SK-N-SH (cell line): ENCODE measurements at regions not wholly inside any gene's neighbourhood (a gene's known extent, or its start where the extent isn't known, plus 50 kb on each side); places are given as distances from the start of the nearest gene placed in this dataset.

Experiments
- CTCF ChIA-PET: fragments of 300-600, 350-600 bp; formaldehyde crosslinking; extraction: SDS; loops from one replicate; lab custom pipeline; 2021; lab: Yijun Ruan, JAX
- POLR2A ChIA-PET: fragments of 350-600 bp; sonication (Branson Sonifier 250); formaldehyde crosslinking; extraction: SDS; loops from one replicate; lab custom pipeline; 2020; ENCODE audit warnings: antibody characterized with exemption, inconsistent platforms; lab: Yijun Ruan, JAX
- DNase-seq: peaks from one replicate; pipeline ENCODE4 v3.0.0; 2012
- H2AFZ ChIP-seq: fragments of 200-600 bp; sonication (generic); 2 replicates; pipeline ENCODE4 v1.8.1; 2016; ENCODE audit warnings: antibody characterized with exemption, mild to moderate bottlenecking, low read depth
- H3F3A ChIP-seq: fragments of 200-600 bp; sonication (generic); replicated peaks from 2 replicates; pipeline ENCODE3; 2016; ENCODE audit warnings: antibody characterized with exemption, mild to moderate bottlenecking; ENCODE audit not compliant: insufficient read depth
- H3K27ac ChIP-seq, 2 experiments: fragments of 200-500 bp in 1 of 2; fragments of 200-600 bp in 1 of 2; sonication (Bioruptor generic) in 1 of 2; sonication (generic), shearing (Covaris generic) in 1 of 2; 2 replicates each; pipeline versions ENCODE4 v1.5.1 to v1.6.1; 2014 to 2016; ENCODE audit warnings: low read depth in 2 of 2, inconsistent platforms in 1 of 2, low read length in 1 of 2, mild to moderate bottlenecking in 1 of 2, mixed read lengths in 1 of 2
- H3K27me3 ChIP-seq: fragments of 200-600 bp; sonication (generic), shearing (Covaris generic); 2 replicates; pipeline ENCODE4 v1.6.1; 2016; ENCODE audit warnings: mixed run types; ENCODE audit not compliant: insufficient read depth
- H3K36me3 ChIP-seq, 2 experiments: fragments of 200-500 bp in 1 of 2; fragments of 200-600 bp in 1 of 2; sonication (Bioruptor generic) in 1 of 2; sonication (generic) in 1 of 2; replicated peaks in 1 of 2; 2 replicates each; pipeline versions ENCODE3 to v1.5.1; 2014 to 2016; ENCODE audit warnings: low read length in 1 of 2, mild to moderate bottlenecking in 1 of 2; ENCODE audit not compliant: insufficient read depth in 2 of 2, control insufficient read depth in 1 of 2
- H3K4me1 ChIP-seq, 2 experiments: fragments of 200-500 bp in 1 of 2; fragments of 200-600 bp in 1 of 2; sonication (Bioruptor generic) in 1 of 2; sonication (generic), shearing (Covaris generic) in 1 of 2; 2 replicates each; pipeline versions ENCODE4 v1.5.1 to v1.6.1; 2014 to 2016; ENCODE audit warnings: low read depth in 1 of 2, low read length in 1 of 2, mixed run types in 1 of 2; ENCODE audit not compliant: insufficient read depth in 2 of 2, control insufficient read depth in 1 of 2
- H3K4me2 ChIP-seq: fragments of 200-600 bp; sonication (generic), shearing (Covaris generic); 2 replicates; pipeline ENCODE4 v1.6.1; 2017; ENCODE audit warnings: mixed run types
- H3K4me3 ChIP-seq, 2 experiments: fragments of 200-500 bp in 1 of 2; fragments of 200-600 bp in 1 of 2; sonication (Bioruptor generic) in 1 of 2; sonication (generic), shearing (Covaris generic) in 1 of 2; 2 replicates each; pipeline versions ENCODE4 v1.5.1 to v1.8.1; 2014 to 2016; ENCODE audit warnings: low read depth in 2 of 2, inconsistent platforms in 1 of 2, low read length in 1 of 2, mild to moderate bottlenecking in 1 of 2, mixed read lengths in 1 of 2, moderate library complexity in 1 of 2
- H3K79me2 ChIP-seq: fragments of 200-600 bp; sonication (generic); 2 replicates; pipeline ENCODE4 v1.8.1; 2017; ENCODE audit warnings: mild to moderate bottlenecking; ENCODE audit not compliant: insufficient read depth
- H3K9ac ChIP-seq: fragments of 200-600 bp; sonication (generic); 2 replicates; pipeline ENCODE4 v1.6.1; 2017; ENCODE audit warnings: mixed run types
- H3K9me2 ChIP-seq: fragments of 200-600 bp; sonication (generic); 2 replicates; pipeline ENCODE4 v1.6.1; 2017; ENCODE audit warnings: mixed run types
- H3K9me3 ChIP-seq: fragments of 200-600 bp; sonication (generic); 2 replicates; pipeline ENCODE4 v1.6.1; 2017; ENCODE audit warnings: mixed run types, mild to moderate bottlenecking, moderate library complexity
- H4K20me1 ChIP-seq: fragments of 200-600 bp; sonication (generic); 2 replicates; pipeline ENCODE4 v1.6.1; 2017; ENCODE audit warnings: mild to moderate bottlenecking, mixed run types; ENCODE audit not compliant: insufficient read depth
- CHD2 ChIP-seq: fragments of 150-350 bp; IDR thresholded peaks from 2 replicates; pipeline ENCODE4 v1.6.1; 2018; ENCODE audit warnings: low read length; ENCODE audit not compliant: partially characterized antibody
- EP300 ChIP-seq, 2 experiments: IDR thresholded peaks; 2 replicates each; pipeline versions ENCODE4 v1.4.0 to v1.6.1; 2012; ENCODE audit warnings: borderline replicate concordance in 1 of 2, low read depth in 1 of 2, low read length in 1 of 2
- FOXJ3 ChIP-seq: sonication (generic); formaldehyde crosslinking; IDR thresholded peaks from 2 replicates; pipeline ENCODE4 v1.5.1; 2020; ENCODE audit warnings: mild to moderate bottlenecking, missing genetic modification reagents
- FOXM1 ChIP-seq: IDR thresholded peaks from 2 replicates; pipeline ENCODE4 v1.4.0; 2012; ENCODE audit warnings: low read depth, mild to moderate bottlenecking
- GABPA ChIP-seq: IDR thresholded peaks from 2 replicates; pipeline ENCODE4 v1.4.0; 2012; ENCODE audit warnings: low read depth, mild to moderate bottlenecking
- JUND ChIP-seq: IDR thresholded peaks from 2 replicates; pipeline ENCODE4 v1.4.0; 2012
- MEF2A ChIP-seq: IDR thresholded peaks from 2 replicates; pipeline ENCODE4 v1.4.0; 2012; ENCODE audit warnings: low read depth, borderline replicate concordance
- POLR2AphosphoS5 ChIP-seq: IDR thresholded peaks from 2 replicates; pipeline ENCODE4 v1.6.1; 2012; ENCODE audit warnings: low read depth, low read length
- RFX5 ChIP-seq: IDR thresholded peaks from 2 replicates; pipeline ENCODE4 v1.6.1; 2012; ENCODE audit warnings: mild to moderate bottlenecking, improper control_type of control experiment, low read length
- RXRA ChIP-seq: IDR thresholded peaks from 2 replicates; pipeline ENCODE4 v1.4.0; 2012; ENCODE audit warnings: low read depth, mild to moderate bottlenecking, borderline replicate concordance
- TCF12 ChIP-seq: IDR thresholded peaks from 2 replicates; pipeline ENCODE4 v1.4.0; 2012
- YY1 ChIP-seq: IDR thresholded peaks from 2 replicates; pipeline ENCODE4 v1.4.0; 2012; ENCODE audit warnings: low read depth, mild to moderate bottlenecking
- WGBS: methylation state at CpG from one replicate; pipeline ENCODE4 v1.1.6; 2017; ENCODE audit warnings: low lambda C conversion rate; 5-methylcytosine and 5-hydroxymethylcytosine counted together
- TF ChIP-seq, protein P1 (sequence below): IDR thresholded peaks from 2 replicates; pipeline ENCODE4 v1.4.0; 2012; ENCODE audit warnings: low read depth
- TF ChIP-seq, protein P2 (sequence below): fragments of 150-350 bp; IDR thresholded peaks from 2 replicates; pipeline ENCODE4 v1.6.1; 2017; ENCODE audit warnings: antibody characterized with exemption, low read length, low read depth, borderline replicate concordance
- TF ChIP-seq, protein P3 (sequence below): fragments of 150-350 bp; IDR thresholded peaks from 2 replicates; pipeline ENCODE4 v1.6.1; 2016; ENCODE audit warnings: mild to moderate bottlenecking, low read depth, low read length
- TF ChIP-seq, protein P4 (sequence below): IDR thresholded peaks from 2 replicates; pipeline ENCODE4 v1.4.0; 2012; ENCODE audit warnings: low read depth, borderline replicate concordance
- TF ChIP-seq, protein P5 (sequence below): fragments of 200-600 bp; sonication (generic); IDR thresholded peaks from 2 replicates; pipeline ENCODE4 v1.6.1; 2017; ENCODE audit warnings: antibody characterized with exemption, mild to moderate bottlenecking, moderate library complexity
- TF ChIP-seq, protein P6 (sequence below): IDR thresholded peaks from 2 replicates; pipeline ENCODE4 v1.6.1; 2012; ENCODE audit warnings: mild to moderate bottlenecking, low read depth, low read length, moderate library complexity

DNA sequence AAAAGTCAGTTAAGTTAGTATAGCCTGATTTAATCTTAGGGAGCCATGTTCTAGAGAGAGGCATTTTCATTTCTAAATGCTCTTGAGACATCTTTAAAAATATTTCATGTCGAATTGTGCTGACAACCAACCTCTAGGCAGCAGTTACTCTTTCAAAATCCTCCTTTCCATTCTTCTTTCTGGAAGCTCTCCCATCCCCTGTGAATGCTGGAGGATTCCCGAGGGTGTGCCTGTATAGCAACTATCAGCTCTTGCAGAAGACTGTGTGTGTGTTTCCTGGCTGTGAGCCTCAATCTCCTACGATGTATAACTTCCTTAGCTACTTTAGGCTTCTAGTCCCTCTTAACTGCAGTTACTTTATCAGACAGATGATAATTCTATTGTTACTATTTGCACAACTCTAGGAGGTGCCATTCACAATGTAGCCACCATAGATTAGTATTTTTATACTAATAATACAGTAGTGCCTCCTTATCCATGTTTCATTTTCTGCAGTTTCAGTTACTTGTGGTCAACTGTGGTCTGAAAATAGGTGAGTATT is 250.3 kb downstream of the EDEM1 start:
- H3K9ac ChIP-seq = no peak overlapping the region
- H3K4me1 ChIP-seq = no peaks in the 10 kb centered on the region
- H3K27ac ChIP-seq = no peak overlapping the region
- 0% methylated on average over 3 of the region's 3 CpGs for WGBS
- no peaks in the 10 kb centered on the region for H3K36me3 ChIP-seq
- no peak overlapping the region for H3K4me3 ChIP-seq
- H3K9me3 ChIP-seq = no peaks in the 10 kb centered on the region
- H3K79me2 ChIP-seq = no peaks in the 10 kb centered on the region
- POLR2A ChIA-PET = no interaction called here
- CTCF ChIA-PET = no interaction called here
- TF ChIP-seq, protein P1, sequence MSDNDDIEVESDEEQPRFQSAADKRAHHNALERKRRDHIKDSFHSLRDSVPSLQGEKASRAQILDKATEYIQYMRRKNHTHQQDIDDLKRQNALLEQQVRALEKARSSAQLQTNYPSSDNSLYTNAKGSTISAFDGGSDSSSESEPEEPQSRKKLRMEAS = no peak
- TF ChIP-seq MEF2A (no peak), TCF12 (no peak), EP300 (IDR thresholded peaks at IDR 0.05; ENCODE audit: borderline replicate concordance in 1 of 2, low read depth in 1 of 2, low read length in 1 of 2) (no peak), CHD2 (no peak), JUND (no peak), FOXJ3 (CRISPR knock-in tag) (no peak), GABPA (no peak), YY1 (no peak), RFX5 (no peak), POLR2AphosphoS5 (no peak), FOXM1 (no peak), RXRA (no peak)
- TF ChIP-seq, protein P2, sequence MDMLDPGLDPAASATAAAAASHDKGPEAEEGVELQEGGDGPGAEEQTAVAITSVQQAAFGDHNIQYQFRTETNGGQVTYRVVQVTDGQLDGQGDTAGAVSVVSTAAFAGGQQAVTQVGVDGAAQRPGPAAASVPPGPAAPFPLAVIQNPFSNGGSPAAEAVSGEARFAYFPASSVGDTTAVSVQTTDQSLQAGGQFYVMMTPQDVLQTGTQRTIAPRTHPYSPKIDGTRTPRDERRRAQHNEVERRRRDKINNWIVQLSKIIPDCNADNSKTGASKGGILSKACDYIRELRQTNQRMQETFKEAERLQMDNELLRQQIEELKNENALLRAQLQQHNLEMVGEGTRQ = no peak
- TF ChIP-seq, protein P3, sequence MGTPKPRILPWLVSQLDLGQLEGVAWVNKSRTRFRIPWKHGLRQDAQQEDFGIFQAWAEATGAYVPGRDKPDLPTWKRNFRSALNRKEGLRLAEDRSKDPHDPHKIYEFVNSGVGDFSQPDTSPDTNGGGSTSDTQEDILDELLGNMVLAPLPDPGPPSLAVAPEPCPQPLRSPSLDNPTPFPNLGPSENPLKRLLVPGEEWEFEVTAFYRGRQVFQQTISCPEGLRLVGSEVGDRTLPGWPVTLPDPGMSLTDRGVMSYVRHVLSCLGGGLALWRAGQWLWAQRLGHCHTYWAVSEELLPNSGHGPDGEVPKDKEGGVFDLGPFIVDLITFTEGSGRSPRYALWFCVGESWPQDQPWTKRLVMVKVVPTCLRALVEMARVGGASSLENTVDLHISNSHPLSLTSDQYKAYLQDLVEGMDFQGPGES = no peak
- TF ChIP-seq, protein P4, sequence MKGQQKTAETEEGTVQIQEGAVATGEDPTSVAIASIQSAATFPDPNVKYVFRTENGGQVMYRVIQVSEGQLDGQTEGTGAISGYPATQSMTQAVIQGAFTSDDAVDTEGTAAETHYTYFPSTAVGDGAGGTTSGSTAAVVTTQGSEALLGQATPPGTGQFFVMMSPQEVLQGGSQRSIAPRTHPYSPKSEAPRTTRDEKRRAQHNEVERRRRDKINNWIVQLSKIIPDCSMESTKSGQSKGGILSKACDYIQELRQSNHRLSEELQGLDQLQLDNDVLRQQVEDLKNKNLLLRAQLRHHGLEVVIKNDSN = no peak
- TF ChIP-seq, protein P5, sequence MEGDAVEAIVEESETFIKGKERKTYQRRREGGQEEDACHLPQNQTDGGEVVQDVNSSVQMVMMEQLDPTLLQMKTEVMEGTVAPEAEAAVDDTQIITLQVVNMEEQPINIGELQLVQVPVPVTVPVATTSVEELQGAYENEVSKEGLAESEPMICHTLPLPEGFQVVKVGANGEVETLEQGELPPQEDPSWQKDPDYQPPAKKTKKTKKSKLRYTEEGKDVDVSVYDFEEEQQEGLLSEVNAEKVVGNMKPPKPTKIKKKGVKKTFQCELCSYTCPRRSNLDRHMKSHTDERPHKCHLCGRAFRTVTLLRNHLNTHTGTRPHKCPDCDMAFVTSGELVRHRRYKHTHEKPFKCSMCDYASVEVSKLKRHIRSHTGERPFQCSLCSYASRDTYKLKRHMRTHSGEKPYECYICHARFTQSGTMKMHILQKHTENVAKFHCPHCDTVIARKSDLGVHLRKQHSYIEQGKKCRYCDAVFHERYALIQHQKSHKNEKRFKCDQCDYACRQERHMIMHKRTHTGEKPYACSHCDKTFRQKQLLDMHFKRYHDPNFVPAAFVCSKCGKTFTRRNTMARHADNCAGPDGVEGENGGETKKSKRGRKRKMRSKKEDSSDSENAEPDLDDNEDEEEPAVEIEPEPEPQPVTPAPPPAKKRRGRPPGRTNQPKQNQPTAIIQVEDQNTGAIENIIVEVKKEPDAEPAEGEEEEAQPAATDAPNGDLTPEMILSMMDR = no peak
- TF ChIP-seq, protein P6, sequence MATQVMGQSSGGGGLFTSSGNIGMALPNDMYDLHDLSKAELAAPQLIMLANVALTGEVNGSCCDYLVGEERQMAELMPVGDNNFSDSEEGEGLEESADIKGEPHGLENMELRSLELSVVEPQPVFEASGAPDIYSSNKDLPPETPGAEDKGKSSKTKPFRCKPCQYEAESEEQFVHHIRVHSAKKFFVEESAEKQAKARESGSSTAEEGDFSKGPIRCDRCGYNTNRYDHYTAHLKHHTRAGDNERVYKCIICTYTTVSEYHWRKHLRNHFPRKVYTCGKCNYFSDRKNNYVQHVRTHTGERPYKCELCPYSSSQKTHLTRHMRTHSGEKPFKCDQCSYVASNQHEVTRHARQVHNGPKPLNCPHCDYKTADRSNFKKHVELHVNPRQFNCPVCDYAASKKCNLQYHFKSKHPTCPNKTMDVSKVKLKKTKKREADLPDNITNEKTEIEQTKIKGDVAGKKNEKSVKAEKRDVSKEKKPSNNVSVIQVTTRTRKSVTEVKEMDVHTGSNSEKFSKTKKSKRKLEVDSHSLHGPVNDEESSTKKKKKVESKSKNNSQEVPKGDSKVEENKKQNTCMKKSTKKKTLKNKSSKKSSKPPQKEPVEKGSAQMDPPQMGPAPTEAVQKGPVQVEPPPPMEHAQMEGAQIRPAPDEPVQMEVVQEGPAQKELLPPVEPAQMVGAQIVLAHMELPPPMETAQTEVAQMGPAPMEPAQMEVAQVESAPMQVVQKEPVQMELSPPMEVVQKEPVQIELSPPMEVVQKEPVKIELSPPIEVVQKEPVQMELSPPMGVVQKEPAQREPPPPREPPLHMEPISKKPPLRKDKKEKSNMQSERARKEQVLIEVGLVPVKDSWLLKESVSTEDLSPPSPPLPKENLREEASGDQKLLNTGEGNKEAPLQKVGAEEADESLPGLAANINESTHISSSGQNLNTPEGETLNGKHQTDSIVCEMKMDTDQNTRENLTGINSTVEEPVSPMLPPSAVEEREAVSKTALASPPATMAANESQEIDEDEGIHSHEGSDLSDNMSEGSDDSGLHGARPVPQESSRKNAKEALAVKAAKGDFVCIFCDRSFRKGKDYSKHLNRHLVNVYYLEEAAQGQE = no peak
- TF ChIP-seq, all 33 proteins: peak for 0
- DNase-seq = no peak
- no peaks in the 10 kb centered on the region for H3K9me2 ChIP-seq
- no peak overlapping the region for H2AFZ ChIP-seq
- no peaks in the 10 kb centered on the region for H3K27me3 ChIP-seq
- H3K4me2 ChIP-seq = no peak overlapping the region
- peaks cover 5% of the 10 kb centered on the region for H3F3A ChIP-seq
- H4K20me1 ChIP-seq = no peaks in the 10 kb centered on the region
